ENCODE measurements at regions not wholly inside any gene's neighbourhood (a gene's known extent, or its start where the extent isn't known, plus 50 kb on each side); places are given as distances from the start of the nearest gene placed in this dataset.

DNA sequence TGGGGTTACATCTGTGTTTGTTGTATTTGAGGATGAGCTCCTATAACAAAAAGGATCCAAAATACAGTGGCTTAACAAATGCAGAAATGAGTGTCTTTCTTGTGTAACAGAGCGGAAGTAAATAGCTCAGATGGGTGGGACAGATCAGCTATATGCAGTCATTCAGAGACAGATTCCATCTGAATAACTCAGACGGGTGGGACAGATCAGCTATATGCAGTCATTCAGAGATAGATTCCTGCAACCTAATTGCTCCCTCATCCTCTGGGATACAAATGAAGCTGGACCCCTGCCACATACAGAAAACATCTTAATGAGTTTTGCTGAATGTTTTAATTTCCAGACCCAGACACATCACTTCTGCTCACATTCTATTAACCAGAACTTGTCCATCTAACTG, 332.3 kb downstream of the BCKDHB start:
- TF ChIP-seq, protein P1, sequence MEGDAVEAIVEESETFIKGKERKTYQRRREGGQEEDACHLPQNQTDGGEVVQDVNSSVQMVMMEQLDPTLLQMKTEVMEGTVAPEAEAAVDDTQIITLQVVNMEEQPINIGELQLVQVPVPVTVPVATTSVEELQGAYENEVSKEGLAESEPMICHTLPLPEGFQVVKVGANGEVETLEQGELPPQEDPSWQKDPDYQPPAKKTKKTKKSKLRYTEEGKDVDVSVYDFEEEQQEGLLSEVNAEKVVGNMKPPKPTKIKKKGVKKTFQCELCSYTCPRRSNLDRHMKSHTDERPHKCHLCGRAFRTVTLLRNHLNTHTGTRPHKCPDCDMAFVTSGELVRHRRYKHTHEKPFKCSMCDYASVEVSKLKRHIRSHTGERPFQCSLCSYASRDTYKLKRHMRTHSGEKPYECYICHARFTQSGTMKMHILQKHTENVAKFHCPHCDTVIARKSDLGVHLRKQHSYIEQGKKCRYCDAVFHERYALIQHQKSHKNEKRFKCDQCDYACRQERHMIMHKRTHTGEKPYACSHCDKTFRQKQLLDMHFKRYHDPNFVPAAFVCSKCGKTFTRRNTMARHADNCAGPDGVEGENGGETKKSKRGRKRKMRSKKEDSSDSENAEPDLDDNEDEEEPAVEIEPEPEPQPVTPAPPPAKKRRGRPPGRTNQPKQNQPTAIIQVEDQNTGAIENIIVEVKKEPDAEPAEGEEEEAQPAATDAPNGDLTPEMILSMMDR (IDR thresholded peaks at IDR 0.05; ENCODE audit: insufficient read depth, low read length) = no peak
- TF ChIP-seq POLR2AphosphoS5 (IDR thresholded peaks at IDR 0.05; ENCODE audit: low read depth) = no peak
- TF ChIP-seq SPI1 (IDR thresholded peaks at IDR 0.05; ENCODE audit: borderline replicate concordance, low read depth) = no peak

All from HL-60 (cell line).